GM12892 (cell line): ENCODE measurements at regions not wholly inside any gene's neighbourhood (a gene's known extent, or its start where the extent isn't known, plus 50 kb on each side); places are given as distances from the start of the nearest gene placed in this dataset.

Experiments used
- POLR2A ChIP-seq: IDR thresholded peaks from 2 replicates; pipeline ENCODE4 v1.6.1; 2011; ENCODE audit warnings: low read depth, low read length, control low read depth
- TAF1 ChIP-seq: IDR thresholded peaks from 2 replicates; pipeline ENCODE4 v1.6.1; 2011; ENCODE audit warnings: low read depth, mild to moderate bottlenecking, control low read depth, low read length, borderline replicate concordance

GRCh38 chrX:148314876-148315275, 185.5 kb upstream of the AFF2 start:
- TF ChIP-seq POLR2A (no peak), TAF1 (no peak)
